GM18907 (cell line): ENCODE measurements at regions not wholly inside any gene's neighbourhood (a gene's known extent, or its start where the extent isn't known, plus 50 kb on each side); places are given as distances from the start of the nearest gene placed in this dataset.
"Not testable (repeated sequence)": the region's sequence is repeated elsewhere in the genome, so short reads cannot be mapped to it uniquely, and the experiment has no call there.

Experiments
- ATAC-seq: cut with Tn5 transposase; IDR thresholded peaks from one replicate; pipeline ENCODE4 v1.9.1; 2021; ENCODE audit warnings: mild to moderate bottlenecking, moderate library complexity; ENCODE audit not compliant: unreplicated experiment

DNA sequence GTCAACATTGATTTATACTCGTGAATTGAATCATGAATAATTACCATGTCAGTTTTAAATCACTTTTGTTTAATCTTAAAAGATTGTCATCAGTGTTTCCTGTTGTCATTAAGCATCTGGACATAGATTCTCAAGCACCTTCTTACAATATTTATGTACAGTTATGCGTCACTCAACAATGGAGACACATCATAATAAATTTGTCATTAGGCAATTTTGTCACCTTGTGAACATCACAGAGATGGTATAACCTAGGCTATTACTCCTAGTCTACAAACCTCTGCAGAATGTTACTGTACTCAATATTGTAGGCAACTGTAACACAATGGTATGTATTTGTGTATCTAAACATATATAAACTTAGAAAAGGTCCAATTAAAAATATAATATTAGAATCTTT is 2130.9 kb upstream of the PCDH20 start:
- no peak for ATAC-seq

DNA sequence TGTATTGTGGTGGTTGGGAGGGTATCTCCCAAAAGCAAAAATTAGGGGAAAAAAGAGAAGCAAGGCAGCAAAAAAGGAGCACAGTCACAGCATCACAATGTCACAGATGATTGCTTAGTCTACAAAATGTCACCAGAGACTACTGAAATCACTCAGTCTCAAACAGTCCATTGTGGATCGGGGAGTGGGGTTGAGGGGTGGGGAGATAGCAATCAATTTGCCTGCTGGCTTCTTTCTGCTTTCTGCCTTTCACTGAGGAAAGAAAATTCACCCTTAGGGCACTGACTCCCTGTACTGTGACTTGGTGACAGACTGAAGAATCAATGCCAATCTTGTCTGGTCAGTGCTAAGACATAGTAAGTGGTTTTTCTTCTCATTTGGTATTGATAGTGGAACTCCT is 2127.1 kb upstream of the PCDH20 start:
- ATAC-seq, result no peak

- no peak for ATAC-seq
Measured at GRCh38 chr13:63541336-63541735, 2125.7 kb upstream of the PCDH20 start.

GRCh38 chr13:63540061-63540460 is 2124.4 kb upstream of the PCDH20 start:
- ATAC-seq, result no peak

DNA sequence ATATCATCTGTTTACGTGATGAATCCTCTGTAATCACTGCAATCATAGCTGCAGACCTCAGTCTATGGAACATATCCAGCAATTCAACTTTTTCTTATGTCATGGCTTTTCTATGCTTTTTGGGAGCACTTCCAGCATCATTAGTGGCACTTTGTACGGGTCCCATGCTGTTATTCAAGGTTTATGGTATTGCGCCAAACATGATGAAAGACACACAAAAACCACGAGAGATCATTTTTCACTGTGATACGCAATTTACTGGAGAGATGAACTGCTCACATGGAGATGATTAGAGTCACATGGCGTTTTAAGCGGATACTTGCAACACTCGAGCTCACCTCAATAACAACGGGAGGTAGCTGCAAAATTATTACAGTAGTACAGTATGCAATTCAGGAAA is 2101.7 kb upstream of the PCDH20 start:
- ATAC-seq, result no peak

DNA sequence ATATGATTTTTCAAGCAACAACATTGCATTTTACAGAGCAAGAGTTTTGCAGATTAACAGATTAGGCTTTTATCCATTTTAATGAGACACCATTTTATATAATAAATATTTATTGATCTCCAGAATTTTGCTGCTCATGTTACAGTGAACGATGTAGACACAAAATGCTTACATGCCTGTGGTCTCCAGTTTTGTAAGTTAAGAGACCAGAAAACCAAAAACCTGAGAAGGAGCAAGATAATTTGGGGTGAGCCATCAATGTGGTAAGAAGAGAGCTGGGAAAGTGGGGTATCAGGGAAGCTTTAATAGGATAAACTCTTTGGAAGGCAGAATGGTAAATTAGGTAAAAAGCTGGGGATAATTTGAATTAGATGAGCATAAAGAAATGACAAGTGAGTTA is 2100.5 kb upstream of the PCDH20 start:
- ATAC-seq, result no peak

DNA sequence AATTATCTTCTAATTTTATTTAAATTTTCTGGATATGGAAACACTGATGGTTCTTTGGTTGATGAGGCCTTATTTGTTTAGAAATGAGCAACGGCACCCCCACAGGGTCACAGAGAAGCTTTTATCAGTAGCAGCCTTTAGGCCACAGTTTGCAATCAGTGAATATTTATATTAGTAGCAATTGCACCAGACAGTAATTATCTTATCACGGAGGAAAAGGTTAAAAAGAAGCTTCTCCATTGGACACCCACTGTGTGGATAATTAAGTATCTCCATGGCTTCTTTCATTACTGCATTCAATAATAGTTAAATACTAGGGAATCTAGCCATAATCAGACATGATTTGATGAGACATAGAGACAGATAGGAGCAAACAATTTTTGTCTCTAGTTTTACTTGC is 2099.2 kb upstream of the PCDH20 start:
- no peak for ATAC-seq

DNA sequence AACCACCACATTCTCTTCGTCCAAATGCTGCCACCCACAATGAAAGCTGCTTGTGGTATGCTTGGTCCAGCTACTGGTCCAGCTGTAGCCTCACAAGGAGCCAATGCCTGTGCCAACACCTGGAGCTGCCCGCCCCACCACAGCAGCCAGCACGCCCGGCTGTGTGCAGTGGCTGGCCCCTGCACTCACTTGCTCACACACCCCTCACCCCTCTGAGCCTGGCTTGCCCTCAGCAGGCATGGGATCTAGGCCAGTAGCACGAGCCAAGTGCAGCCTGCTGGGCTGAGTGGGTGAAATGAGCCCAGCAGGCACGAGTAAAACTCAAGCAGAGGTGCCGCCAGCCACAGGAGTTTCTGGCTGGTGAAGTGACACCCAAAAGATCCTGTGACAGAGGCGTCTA is 2096.4 kb upstream of the PCDH20 start:
- no peak for ATAC-seq

DNA sequence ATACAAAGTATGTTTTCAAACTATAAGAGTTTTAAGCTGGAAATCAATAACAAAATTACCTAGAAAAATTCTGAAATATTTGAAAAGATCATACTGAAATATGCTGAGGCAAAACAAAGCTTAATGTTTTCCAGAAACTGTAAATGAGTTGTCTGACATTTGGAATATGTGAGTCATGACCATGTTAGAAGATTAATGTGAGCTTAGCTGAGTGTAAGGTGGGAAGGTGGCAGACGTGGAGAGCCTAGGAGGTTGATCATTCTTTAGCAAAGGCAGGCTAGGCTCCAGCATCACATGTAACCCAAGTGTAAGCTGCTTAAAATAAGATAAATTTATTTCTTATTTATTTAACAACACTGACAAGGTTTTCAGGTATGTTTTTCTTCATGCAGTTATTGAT is 2086.1 kb upstream of the PCDH20 start:
- no peak for ATAC-seq

DNA sequence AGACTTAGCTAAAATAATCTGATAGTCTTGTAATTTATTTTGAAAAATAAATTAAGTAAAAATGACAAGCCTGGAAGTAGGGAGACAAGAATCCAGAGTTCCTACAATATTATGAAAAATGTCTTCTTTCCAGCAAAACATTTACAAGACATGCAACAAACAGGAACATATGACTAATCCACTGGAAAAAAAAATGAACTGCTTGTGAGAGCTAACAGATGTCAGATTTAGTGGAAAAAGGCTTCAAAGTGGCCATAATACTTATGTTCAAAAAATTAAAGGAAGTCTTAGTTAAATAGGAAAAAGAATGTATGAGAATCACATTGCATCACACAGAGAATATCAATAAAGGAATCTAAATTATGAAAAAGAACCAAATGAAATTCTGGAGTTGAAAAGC is 2082.0 kb upstream of the PCDH20 start:
- no peak for ATAC-seq

DNA sequence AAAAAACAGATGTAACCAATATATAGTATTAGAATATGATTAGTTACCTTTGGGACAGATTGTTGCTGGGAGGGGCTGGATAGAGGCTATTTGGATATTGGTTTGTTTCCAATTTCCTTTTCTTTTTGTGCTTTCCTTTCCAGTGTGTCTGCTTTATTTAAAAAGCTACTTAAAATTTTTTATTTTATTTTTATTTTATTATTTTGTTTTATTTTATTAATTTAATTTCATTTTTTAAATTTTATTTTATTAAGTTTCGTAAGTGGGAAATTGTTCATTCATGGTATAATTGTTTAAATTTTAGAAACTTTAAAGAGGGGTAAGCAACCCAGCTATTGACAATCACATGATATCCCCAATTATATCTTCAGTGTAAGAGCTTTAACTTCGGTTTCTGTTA is 2077.0 kb upstream of the PCDH20 start:
- no peak for ATAC-seq

DNA sequence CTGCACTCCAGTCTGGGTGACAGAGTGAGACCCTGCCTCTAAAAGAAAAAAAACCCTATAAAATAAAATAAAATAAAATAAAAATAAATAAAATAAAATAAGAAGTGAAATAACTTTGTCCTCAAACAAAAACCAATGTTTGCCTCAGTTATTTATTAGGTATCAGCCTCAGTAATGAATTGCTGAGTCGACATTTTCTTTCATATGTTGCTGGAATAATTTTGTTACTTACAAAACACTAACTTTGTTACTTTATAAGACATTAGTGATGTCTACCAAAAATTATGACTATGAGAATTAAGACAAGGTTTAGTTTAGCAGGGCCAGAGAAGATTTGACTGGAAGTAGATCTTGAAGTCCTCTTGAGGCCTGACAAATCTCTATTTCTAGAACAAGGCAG is 2074.5 kb upstream of the PCDH20 start:
- no peak for ATAC-seq

DNA sequence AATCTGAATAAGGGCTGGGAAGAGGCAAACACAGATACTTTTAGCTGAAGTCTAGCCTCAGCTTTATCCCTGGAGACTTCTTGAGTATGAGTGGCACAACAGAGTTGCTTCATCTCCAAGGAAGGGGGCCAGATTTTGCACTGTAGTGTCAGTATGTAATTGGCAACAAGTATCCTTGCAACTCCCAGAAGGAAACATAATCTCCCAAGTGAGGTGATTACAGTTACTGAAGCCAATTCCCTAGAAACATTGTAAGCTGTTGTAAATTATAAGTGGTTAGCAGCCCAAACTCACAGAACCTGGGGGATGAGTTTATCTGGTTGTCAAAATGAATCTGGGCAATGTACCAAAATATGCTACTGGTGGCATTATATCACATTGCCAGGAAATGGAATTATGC is 2065.7 kb upstream of the PCDH20 start:
- ATAC-seq, result no peak

DNA sequence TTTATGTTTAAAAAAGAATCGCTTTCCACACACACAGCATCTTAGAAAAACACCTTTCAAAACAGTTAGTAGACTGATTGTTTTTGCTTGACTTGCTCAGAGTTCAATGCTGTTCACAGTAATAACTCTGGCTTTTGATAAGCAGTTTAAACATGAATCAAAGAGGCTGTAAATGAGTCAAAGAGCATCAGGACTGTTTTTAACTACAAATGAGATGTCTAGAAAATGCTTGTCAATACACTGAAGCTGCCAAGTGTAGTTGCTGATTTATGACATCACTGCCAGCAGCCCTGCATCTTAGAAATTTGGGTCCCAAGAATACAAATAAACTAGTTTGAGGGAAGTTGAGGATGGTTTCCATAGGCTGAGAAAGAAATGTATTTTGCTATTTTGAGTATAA is 2057.1 kb upstream of the PCDH20 start:
- ATAC-seq, result no peak

GRCh38 chr13:63463782-63464610 is 2048.3 kb upstream of the PCDH20 start:
- no peak for ATAC-seq

GRCh38 chr13:63460462-63461090 is 2044.9 kb upstream of the PCDH20 start:
- no peak for ATAC-seq

GRCh38 chr13:63457186-63457585 is 2041.5 kb upstream of the PCDH20 start:
- no peak for ATAC-seq

DNA sequence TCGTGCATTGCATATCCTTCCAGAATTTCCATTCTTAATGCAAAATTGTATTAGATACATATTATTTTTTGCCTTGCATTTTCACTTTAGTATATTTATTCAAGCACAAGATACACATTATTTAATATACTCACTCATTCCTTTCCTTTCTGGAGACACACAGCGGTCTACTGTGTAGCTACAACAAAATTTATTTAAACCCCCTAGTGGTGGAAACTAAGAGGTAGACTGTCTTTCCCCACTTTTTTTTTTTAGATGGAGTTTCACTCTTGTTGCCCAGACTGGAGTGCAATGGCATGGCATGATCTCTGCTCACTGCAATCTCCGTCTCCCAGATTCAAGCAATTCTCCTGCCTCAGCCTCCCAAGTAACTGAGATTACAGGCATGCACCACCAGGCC is 2040.3 kb upstream of the PCDH20 start:
- ATAC-seq, result no peak

- ATAC-seq, result no peak
Measured at GRCh38 chr13:63449550-63449949, 2033.9 kb upstream of the PCDH20 start.

DNA sequence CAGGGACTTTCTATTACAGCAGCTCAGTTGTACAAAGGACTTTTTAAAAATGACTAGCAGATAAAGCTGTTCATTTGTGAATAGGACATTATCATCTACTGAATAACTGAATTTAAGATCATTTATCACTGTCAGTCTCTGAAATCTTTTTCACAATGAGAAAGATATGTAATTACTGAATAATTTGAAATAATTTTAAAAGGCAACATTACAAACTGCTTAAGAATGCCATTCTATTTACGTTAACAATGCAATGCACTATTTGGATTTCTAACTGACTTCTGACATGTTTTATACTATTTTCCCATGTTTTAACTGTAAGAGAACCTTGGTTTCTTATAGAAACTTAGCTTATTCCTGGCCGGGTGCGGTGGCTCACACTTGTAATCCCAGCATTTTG is 2033.0 kb upstream of the PCDH20 start:
- ATAC-seq, result no peak

DNA sequence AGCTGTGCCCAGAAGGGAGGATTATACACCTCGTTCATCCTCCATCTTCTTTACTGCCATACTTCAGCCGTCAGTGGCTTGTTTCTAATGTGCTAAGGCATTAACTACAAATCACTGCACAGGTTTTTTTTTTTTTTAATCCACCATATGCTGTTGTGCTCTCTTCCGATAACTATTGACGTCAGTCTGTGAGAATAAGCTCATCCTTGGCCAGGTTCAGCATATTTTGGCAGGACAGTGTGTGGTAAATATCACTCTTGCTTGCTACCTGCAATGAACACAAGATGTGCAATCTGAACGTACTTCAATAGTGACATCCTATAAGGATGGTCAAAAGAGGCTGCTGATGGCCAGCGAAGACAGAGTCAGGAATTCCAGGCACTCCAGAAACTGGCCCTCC is 2030.7 kb upstream of the PCDH20 start:
- no peak for ATAC-seq

- not testable (repeated sequence) for ATAC-seq
Measured at GRCh38 chr13:63444225-63444624, 2028.6 kb upstream of the PCDH20 start.

- ATAC-seq, result no peak
Measured at GRCh38 chr13:63438951-63439350, 2023.3 kb upstream of the PCDH20 start.
